K562 (cell line): ENCODE measurements at regions not wholly inside any gene's neighbourhood (a gene's known extent, or its start where the extent isn't known, plus 50 kb on each side); places are given as distances from the start of the nearest gene placed in this dataset.
A peak's percentile ranks its signal among the peaks of the same experiment; 100 is the strongest.

ENCODE experiments used
- ATAC-seq: fragments of 200-7000 bp; cut with Tn5 transposase; 3 replicates; pipeline ENCODE4 v1.9.1; 2020; ENCODE audit warnings: moderate library complexity
- BruUV-seq: library from RNA; stranded (reverse); fragments of 400-500 nt; replicated peaks from 2 replicates; lab custom pipeline; 2021; lab: Mats Ljungman, UMichigan
- CTCF ChIA-PET: fragments of 300-600 bp; formaldehyde crosslinking; extraction: SDS; loops from one replicate; lab custom pipeline; 2021; ENCODE audit warnings: low intra/inter-chr PET ratio; lab: Yijun Ruan, JAX
- POLR2A ChIA-PET: fragments of 300-600, 350-650 bp; sonication (Branson Sonifier 250); formaldehyde crosslinking; extraction: SDS; loops from one replicate; lab custom pipeline; 2021; ENCODE audit warnings: antibody characterized with exemption, inconsistent platforms; lab: Yijun Ruan, JAX
- DNase-seq, 4 experiments: peaks; one replicate each; pipeline versions ENCODE4 v3.0.0 to v3.0.0-alpha.2; 2011 to 2018; ENCODE audit warnings: low spot score in 3 of 4, mixed read lengths in 3 of 4; ENCODE audit errors: extremely low read depth in 1 of 4
- FAIRE-seq: peaks from 2 replicates; lab custom pipeline; 2011; peaks lifted over from hg19 to GRCh38; lab: Jason Lieb, UNC
- H2AFZ ChIP-seq: 2 replicates; pipeline ENCODE4 v1.6.0; 2011; ENCODE audit warnings: low read depth, low read length, control low read depth, inconsistent platforms
- H3K27ac ChIP-seq: fragments of 200-600 bp; 3 replicates; pipeline ENCODE4 v1.8.0; 2011; ENCODE audit warnings: low read depth, mild to moderate bottlenecking, control low read depth, inconsistent platforms, low read length, moderate library complexity, mixed read lengths; ENCODE audit errors: extremely low read depth
- H3K27me3 ChIP-seq, 2 experiments: fragments of 300-600 bp in 1 of 2; 2 replicates in 1 of 2; 3 replicates in 1 of 2; pipeline versions ENCODE4 v1.6.0 to v1.8.0; 2011; ENCODE audit warnings: inconsistent platforms in 2 of 2, low read length in 2 of 2, mild to moderate bottlenecking in 1 of 2, mixed read lengths in 1 of 2, moderate library complexity in 1 of 2; ENCODE audit not compliant: control insufficient read depth in 2 of 2, insufficient read depth in 2 of 2
- H3K36me3 ChIP-seq: fragments of 300-600 bp; 3 replicates; pipeline ENCODE4 v1.8.0; 2011; ENCODE audit warnings: mild to moderate bottlenecking, low read length, inconsistent platforms; ENCODE audit not compliant: control insufficient read depth, insufficient read depth
- H3K4me1 ChIP-seq, 2 experiments: fragments of 200-600 bp in 1 of 2; replicated peaks in 1 of 2; 2 replicates in 1 of 2; 3 replicates in 1 of 2; pipeline versions ENCODE4 v1.5.1 to v1.8.0; 2011; ENCODE audit warnings: inconsistent platforms in 2 of 2, low read length in 2 of 2, mild to moderate bottlenecking in 1 of 2, mixed read lengths in 1 of 2, moderate library complexity in 1 of 2; ENCODE audit not compliant: control insufficient read depth in 2 of 2, insufficient read depth in 2 of 2
- H3K4me2 ChIP-seq: 2 replicates; pipeline ENCODE4 v1.6.1; 2011; ENCODE audit warnings: low read length, control low read depth, inconsistent platforms, mixed read lengths; ENCODE audit not compliant: insufficient read depth
- H3K4me3 ChIP-seq: fragments of 200-600 bp; sonication (generic), shearing (Covaris generic); 2 replicates; pipeline ENCODE4 v1.5.1; 2016; ENCODE audit warnings: control low read depth, inconsistent platforms
- H3K79me2 ChIP-seq: fragments of 200-600 bp; 3 replicates; pipeline ENCODE4 v1.8.0; 2011; ENCODE audit warnings: low read length, inconsistent platforms; ENCODE audit not compliant: control insufficient read depth, insufficient read depth
- H3K9ac ChIP-seq, 2 experiments: 2 replicates each; pipeline versions ENCODE4 v1.6.0 to v1.6.1; 2011; ENCODE audit warnings: low read depth in 2 of 2, low read length in 2 of 2, control low read depth in 1 of 2, inconsistent platforms in 1 of 2, mild to moderate bottlenecking in 1 of 2, mixed read lengths in 1 of 2; ENCODE audit not compliant: insufficient read depth in 1 of 2
- H3K9me1 ChIP-seq: one replicate; pipeline ENCODE4 v1.6.0; 2011; ENCODE audit warnings: inconsistent platforms, mild to moderate bottlenecking, low read length, moderate library complexity; ENCODE audit not compliant: control insufficient read depth, insufficient read depth
- H3K9me3 ChIP-seq: replicated peaks from 2 replicates; pipeline ENCODE4 v1.5.1; 2011; ENCODE audit warnings: low read depth, low read length, inconsistent platforms; ENCODE audit not compliant: control insufficient read depth, insufficient read depth
- H4K20me1 ChIP-seq: replicated peaks from 2 replicates; pipeline ENCODE4 v1.6.1; 2011; ENCODE audit warnings: low read length, inconsistent platforms, mixed read lengths; ENCODE audit not compliant: control insufficient read depth, insufficient read depth
- CEBPZ ChIP-seq: fragments of 150-350 bp; IDR thresholded peaks from 2 replicates; pipeline ENCODE4 v1.6.1; 2014; ENCODE audit warnings: low read depth, mild to moderate bottlenecking, low read length, borderline replicate concordance
- ETS1 ChIP-seq: conservative IDR thresholded peaks from 2 replicates; pipeline ENCODE4 v1.6.1; 2011; ENCODE audit warnings: low read depth, mild to moderate bottlenecking, low read length; ENCODE audit not compliant: control insufficient read depth
- MTF1 ChIP-seq: fragments of 250-450 bp; sonication (Bioruptor Pico); IDR thresholded peaks from 2 replicates; pipeline ENCODE4 v1.9.0; 2021; ENCODE audit warnings: moderate library complexity, mild to moderate bottlenecking, inconsistent platforms, borderline replicate concordance
- SNIP1 ChIP-seq: fragments of 450-650 bp; IDR thresholded peaks from 2 replicates; pipeline ENCODE4 v1.7.1; 2017; ENCODE audit warnings: low read depth, mild to moderate bottlenecking
- ZBTB2 ChIP-seq: fragments of 450-650 bp; IDR thresholded peaks from 2 replicates; pipeline ENCODE4 v1.6.1; 2016; ENCODE audit warnings: antibody characterized with exemption
- ZSCAN32 ChIP-seq: fragments of 450-650 bp; formaldehyde crosslinking; IDR thresholded peaks from 2 replicates; pipeline ENCODE4 v1.4.0; 2020; ENCODE audit warnings: mild to moderate bottlenecking, moderate library complexity
- WGBS: fragments of 100-300 bp; shearing (Covaris generic); methylation state at CpG from one replicate; pipeline ENCODE4 v1.1.6; 2016; ENCODE audit warnings: low coverage, mixed read lengths; ENCODE audit not compliant: insufficient coverage; ENCODE audit errors: missing lambda C conversion rate; 5-methylcytosine and 5-hydroxymethylcytosine counted together
- in situ Hi-C: fragments of 300-500 bp; cut with MboI; formaldehyde crosslinking; loops from 4 replicates; pipeline ENCODE4 v1.15.0; 2018; ENCODE audit warnings: inconsistent platforms, mixed read lengths
- intact Hi-C: fragments of 100-400 bp; cut with micrococcal nuclease; formaldehyde crosslinking; loops from 2 replicates; pipeline ENCODE4 v1.14.2; 2022

- no TSS peak for BruUV-seq
- ATAC-seq (no peak), DNase-seq (no peak), FAIRE-seq (no peak)
- no peak overlapping the region for H3K9ac ChIP-seq
- H3K4me2 ChIP-seq = no peak overlapping the region
- H3K4me1 ChIP-seq = no peaks in the 10 kb centered on the region
- POLR2A ChIA-PET = interaction anchor here (0.7 kb wide), 1 partner anchor 21 kb away, joined by 3 read pairs; no protein-coding TSS in a partner anchor
- no peak for TF ChIP-seq MTF1 (CRISPR knock-in tag)
- TF ChIP-seq, all 486 proteins: peak for 0
- Histone ChIP-seq H2AFZ (no peak overlapping the region), H3K9me1 (no peaks in the 10 kb centered on the region), H3K27ac (no peak overlapping the region), H3K27me3 (0 out of 5 replicates have a peak, but pooled peaks cover 0 to 4% of the 10 kb centered on the region in 2 experiments), H3K79me2 (no peaks in the 10 kb centered on the region), H3K36me3 (no peaks in the 10 kb centered on the region), H4K20me1 (no peaks in the 10 kb centered on the region), H3K4me3 (no peak overlapping the region), H3K9me3 (no peaks in the 10 kb centered on the region)
- intact Hi-C loops (no loop called here), in situ Hi-C loops (no loop called here)
- CTCF ChIA-PET = no interaction called here
- 0% methylated on average over 3 of the region's 3 CpGs for WGBS
These were observed 104.1 kb upstream of the NIPBL start for GRCh38 chr5:36772276-36773140.

GRCh38 chr5:36777105-36777757 lies 99.3 kb upstream of the NIPBL start:
- H3K9me1 ChIP-seq = no peaks in the 10 kb centered on the region
- no peaks in the 10 kb centered on the region for H4K20me1 ChIP-seq
- in situ Hi-C loops = no loop called here
- DNase-seq (peak in 3 of 4 experiments; percentile 15 to 40 (median 38)), FAIRE-seq (peak; percentile 75), ATAC-seq (peak; percentile 96)
- no peak overlapping the region for H3K4me3 ChIP-seq
- no peak overlapping the region for H3K9ac ChIP-seq
- BruUV-seq = no TSS peak
- no peak overlapping the region for H3K4me2 ChIP-seq
- 0 out of 5 replicates have a peak, but pooled peaks cover 0 to 4% of the 10 kb centered on the region in 2 experiments for H3K27me3 ChIP-seq
- no peaks in the 10 kb centered on the region for H3K4me1 ChIP-seq
- no peaks in the 10 kb centered on the region for H3K79me2 ChIP-seq
- no peaks in the 10 kb centered on the region for H3K36me3 ChIP-seq
- ChIA-PET CTCF (interaction anchor here (2.4 kb wide), 1 partner anchor 94 kb away, joined by 8 read pairs; no protein-coding TSS in a partner anchor), POLR2A (interaction anchor here (0.6 kb wide), 1 partner anchor 15 kb away, joined by 4 read pairs; no protein-coding TSS in a partner anchor)
- intact Hi-C loops = no loop called here
- H3K27ac ChIP-seq = no peak overlapping the region
- 2% methylated on average over 5 of the region's 5 CpGs for WGBS
- no peaks in the 10 kb centered on the region for H3K9me3 ChIP-seq
- no peak overlapping the region for H2AFZ ChIP-seq
- TF ChIP-seq ZBTB2 (no peak), ETS1 (no peak), CEBPZ (no peak), ZSCAN32 (CRISPR knock-in tag) (no peak), SNIP1 (no peak)
